ENCODE measurements at regions not wholly inside any gene's neighbourhood (a gene's known extent, or its start where the extent isn't known, plus 50 kb on each side); places are given as distances from the start of the nearest gene placed in this dataset.
A peak's percentile ranks its signal among the peaks of the same experiment; 100 is the strongest.

DNA sequence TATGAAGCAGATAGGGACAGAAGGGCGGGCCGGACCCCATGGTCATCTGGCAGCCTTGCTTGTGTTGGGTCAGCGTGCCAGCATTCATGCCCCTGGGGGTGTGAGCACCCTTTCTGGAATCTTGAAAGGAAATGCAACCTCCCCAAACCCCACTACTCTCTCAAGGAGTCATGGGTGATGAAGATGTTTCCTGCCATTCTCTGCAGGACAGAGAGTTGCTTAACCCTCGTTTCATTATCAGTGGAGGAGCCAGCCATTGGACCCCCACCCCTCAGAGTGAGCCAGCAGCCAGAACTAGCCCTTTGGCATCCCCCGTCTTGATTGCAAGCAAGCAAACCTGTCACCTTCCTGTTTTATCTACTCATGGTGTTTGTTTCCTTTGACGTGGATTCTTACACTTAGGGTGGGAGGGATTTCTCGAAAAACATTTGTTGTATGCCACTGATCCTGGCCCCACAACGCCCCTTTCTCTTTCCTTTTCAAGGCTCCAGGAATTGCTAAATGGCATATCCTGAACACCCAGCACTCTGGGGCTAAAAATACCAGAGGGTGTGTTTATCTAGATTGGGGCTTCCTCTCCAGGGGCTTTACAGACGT lies 258.3 kb downstream of the ETS1 start:
- DNase-seq (ENCODE audit: low read depth) = peak; percentile 84

DNA sequence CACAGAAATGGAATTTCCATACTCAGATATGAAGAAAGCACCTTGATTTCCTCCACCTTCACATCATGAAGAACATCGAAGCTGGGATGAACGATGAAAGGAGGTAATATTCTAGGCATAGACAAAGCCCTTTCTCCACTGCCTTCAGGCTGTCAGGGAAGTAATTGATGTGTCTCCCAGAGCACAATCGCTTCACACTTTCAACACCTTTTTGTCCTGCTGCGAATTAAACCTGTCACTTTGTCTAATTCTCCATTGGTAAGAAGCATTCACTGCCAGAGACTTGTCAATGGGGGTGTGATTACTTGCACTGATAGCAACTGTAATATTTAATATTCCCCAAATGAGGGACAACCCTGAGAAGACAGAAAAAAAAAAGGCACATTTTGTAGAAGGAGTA lies 260.1 kb downstream of the ETS1 start:
- no peak for DNase-seq (ENCODE audit: low read depth)

DNA sequence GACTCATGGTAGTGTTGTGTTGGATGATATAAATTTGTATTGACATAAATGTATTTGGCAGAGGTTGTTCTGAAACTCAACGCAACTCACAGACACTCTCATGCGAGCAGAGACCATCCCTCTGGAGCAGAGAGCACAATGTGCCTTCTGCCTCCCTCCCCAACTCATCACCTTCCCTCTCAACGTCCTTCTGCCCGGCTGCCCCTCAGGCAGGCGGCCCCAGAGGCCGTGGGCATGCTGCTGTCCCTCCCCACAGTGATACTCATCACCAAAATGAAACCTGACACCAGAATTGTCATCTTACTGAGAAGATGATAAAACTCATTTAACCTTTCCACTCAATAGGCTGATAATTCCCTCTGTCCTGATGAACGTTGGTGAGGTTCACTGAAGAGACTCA lies 260.6 kb downstream of the ETS1 start:
- DNase-seq (ENCODE audit: low read depth) = no peak

DNA sequence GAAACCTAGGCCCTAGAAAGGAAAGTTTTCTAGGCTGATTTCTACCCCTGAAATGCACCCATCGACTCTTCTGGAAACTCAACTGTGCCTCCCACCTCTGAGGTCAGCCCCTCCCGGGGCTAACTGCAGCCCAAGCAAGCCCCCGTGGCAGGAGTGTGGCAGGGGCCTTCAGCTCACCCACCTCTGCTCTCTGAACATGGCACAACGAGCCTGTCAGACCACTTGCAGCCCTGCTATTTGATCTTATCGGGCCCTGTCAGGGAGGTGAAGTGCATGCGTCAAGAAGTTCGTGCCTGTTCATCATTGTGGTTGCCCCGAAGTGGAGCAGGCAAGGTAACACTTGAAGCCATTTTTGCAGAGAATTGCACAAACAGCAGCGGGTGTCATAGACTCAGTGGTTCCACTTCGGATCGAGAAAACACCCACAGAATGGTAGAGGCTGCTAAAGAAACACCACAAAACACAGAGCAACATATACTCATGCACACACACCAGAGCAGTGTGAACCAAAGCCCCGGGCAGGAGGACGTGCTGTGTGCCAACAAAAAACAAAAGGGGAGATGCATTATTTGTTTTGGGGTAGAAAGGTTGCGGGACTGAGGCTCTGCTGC lies 262.7 kb downstream of the ETS1 start:
- no peak for DNase-seq (ENCODE audit: low read depth)

DNA sequence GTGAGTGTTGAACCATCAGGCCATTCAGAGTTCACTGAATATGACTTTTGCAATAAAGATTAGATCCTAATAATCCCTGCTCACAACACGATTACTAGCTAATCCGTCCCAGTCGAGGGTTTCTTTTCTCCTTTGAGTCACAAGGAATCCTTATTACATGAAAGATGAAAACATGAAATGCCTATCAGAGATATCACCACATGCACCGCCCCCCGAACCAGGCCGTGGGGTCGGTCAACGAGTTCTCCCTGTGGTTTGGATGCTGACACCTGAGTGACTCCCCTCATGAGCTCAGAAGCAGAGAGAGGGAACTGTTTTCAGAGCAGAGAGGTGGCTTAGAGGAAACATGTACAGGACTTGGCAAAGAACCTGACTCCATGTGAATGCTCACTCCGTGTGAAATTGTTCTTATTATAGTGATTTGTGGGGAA lies 263.3 kb downstream of the ETS1 start:
- no peak for DNase-seq (ENCODE audit: low read depth)

GRCh38 chr11:128323381-128323780 lies 264.0 kb downstream of the ETS1 start:
- no peak for DNase-seq (ENCODE audit: low read depth)

GRCh38 chr11:128318856-128319474 lies 268.4 kb downstream of the ETS1 start:
- peak; percentile 53 for DNase-seq (ENCODE audit: low read depth)

GRCh38 chr11:128316541-128317227 lies 270.7 kb downstream of the ETS1 start:
- DNase-seq (ENCODE audit: low read depth) = no peak

DNA sequence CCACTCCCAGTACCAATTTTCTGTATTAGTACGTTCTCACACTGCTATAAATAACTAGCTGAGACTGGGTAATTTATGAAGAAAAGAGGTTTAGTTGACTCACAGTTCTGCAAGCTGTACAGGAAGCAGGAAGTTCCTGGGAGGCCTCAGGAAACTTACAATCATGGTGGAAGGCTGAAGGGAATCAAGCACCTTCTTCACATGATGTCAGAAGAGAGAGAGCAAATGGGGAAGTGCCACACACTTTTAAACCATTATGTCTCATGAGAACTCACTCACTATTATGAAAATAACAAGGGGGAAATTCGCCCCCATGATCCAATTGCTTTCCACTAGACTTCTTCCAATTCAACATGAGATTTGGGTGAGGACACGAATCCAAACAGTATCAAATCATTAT lies 271.4 kb downstream of the ETS1 start:
- DNase-seq (ENCODE audit: low read depth) = no peak

- no peak for DNase-seq (ENCODE audit: low read depth)
These were observed 273.4 kb downstream of the ETS1 start for GRCh38 chr11:128313931-128314330.

DNA sequence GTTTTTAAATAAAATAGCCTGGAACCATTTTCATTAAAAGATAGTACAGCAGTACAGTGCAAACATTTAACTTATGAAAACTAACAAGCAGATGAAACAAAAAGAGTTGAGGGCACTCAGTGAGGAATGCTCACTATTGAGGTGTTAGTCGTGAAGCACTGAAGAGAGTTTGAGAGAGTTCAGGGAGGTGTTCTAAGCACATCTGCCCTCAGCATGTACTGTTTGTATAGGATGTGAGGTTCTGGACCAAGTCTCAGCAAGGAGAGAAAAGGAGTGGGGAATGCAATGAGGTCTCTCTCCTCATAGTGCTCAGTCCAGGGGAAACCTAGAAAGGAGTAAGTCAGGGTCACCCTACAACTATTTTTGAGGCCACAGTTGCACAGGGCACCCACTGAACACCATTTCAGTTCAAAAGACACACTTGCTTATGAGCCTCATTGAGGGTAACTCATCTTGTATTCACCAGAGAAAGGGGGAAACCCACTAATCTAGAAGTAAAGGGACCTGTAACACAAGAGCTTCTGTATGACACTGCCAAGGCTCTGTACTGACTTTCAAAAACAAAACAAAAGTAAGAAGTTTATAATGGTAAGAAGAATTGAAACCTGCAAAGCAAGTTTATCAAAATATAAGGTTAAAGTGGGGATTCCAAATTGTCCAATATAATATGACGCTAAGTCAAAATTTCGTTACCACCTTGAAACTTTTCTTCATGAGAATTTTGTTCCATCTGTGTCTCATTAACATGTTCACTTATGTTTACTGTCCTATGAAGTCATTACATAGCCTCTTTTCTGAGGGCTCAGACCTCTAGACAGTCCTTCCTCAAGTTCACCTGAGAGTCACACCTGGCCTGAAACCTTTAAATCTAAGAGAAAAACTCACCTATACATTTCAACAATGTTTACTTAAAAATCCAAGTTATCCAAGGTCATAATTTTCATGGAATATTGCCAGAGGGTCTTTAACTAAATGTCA lies 275.3 kb downstream of the ETS1 start:
- DNase-seq (ENCODE audit: low read depth) = no peak

DNA sequence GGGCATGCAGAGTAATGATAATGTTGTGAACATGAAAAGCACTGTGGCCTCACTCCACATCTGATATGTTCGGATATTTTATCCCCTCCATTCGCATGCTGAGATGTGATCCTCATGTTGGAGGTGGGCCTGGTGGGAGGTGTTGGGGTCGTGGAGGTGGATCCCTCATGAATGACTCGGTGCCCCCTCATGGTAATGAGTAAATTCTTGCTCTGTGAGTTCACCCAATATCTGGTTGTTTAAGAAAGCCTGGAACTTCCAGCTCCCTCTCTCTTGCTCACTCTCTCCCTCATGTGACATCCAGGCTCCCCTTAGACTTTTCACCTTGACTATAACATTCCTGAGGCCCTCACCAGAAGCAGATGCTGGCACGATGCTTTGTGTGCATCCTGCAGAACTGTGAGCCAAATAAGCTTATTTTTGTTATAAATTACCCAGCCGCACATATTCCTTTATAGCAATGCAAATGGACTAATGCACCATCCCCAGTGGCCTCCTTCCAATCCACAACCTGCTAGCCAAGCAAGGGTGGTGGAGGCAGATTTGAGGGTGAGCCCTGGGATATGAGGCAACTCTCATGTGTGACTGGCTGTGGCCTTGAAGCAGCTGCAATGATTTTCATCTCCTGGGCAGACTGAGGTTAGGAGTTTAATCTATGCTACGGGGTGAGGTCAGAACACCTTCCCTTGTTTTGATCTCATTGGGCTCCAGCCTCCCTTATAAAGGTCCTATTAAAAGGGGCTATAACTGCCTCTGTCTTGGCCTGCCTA lies 276.5 kb downstream of the ETS1 start:
- DNase-seq (ENCODE audit: low read depth) = no peak

- DNase-seq (ENCODE audit: low read depth) = no peak
These were observed 277.4 kb downstream of the ETS1 start for GRCh38 chr11:128310005-128310404.

DNA sequence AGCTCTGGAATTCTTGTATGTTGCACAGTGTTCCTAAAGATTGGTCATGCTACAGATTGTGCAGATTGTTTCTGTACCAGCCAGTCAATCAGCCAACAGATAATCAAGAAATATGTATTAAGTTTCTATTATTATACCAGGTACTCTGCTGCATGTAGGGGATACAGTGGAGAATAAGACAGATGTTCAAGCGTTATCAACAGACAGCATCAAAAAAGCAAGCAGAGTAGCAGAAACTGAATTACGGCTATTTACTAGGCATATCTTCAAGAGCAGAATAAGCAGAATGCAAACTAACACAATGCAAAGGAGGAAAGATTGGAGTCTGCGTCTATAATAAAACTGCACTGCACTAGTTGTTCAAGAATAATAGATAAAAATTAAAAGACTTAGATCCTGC lies 278.6 kb downstream of the ETS1 start:
- no peak for DNase-seq (ENCODE audit: low read depth)

DNA sequence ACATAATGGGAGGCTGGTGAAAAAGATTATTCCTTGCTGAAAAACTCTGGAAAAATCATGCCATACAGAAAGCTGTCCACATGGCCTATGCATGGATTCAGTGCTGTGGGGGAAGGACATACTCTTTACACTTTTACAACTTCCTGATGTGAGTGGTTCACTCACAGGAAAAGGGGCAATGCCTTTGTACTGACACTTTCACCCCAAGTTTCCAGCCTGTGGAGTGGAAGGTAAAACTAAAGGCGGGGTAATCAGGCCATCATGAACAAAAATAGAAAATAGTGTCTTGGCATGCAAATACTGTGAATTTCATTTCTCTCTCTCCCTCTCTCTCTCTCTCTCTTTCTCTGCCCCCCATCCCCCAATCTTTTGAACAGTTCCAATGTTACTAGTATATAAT lies 281.8 kb downstream of the ETS1 start:
- DNase-seq (ENCODE audit: low read depth) = no peak

- DNase-seq (ENCODE audit: low read depth) = no peak
These were observed 282.5 kb downstream of the ETS1 start for GRCh38 chr11:128304666-128305485.

- no peak for DNase-seq (ENCODE audit: low read depth)
These were observed 283.2 kb downstream of the ETS1 start for GRCh38 chr11:128304116-128304515.

GRCh38 chr11:128303383-128303782 lies 284.0 kb downstream of the ETS1 start:
- DNase-seq (ENCODE audit: low read depth) = no peak

DNA sequence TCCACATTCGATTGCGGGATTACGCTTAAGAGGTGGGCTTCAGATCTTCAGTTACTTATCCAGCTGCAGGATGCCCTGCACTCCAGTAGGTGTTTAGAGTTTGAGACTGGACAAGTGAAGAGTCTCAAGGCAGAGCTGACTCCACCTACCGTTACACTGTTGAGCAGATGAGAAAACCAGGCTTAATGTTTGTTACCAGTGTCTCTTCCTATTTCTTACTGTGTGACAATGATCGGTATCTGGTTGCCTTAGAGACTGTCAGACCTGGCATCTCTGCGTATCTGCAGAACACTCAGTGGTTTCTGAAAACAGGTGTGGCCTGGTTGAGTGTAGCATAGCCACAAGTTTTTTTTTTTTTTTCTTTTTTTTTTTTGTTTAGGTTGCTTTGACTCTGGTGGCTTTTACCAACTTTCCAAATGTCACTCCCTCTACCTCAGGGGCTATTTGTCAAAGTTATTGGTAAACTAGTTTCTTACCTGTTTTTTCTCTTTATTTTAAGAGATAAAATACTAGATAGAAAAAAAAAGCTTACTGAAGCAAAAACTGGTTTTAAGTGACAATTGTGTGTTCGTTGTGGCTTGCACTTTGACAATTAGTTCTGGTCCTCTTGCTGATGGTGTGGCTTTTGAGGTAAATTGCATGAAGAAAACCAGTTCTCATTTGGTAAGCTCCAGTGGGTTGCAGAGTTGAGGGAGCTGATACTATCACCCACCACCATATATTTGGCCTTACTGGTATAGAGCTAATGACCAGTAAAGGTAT lies 284.8 kb downstream of the ETS1 start:
- no peak for DNase-seq (ENCODE audit: low read depth)
